Liver (tissue), 7 donors: ENCODE measurements at regions not wholly inside any gene's neighbourhood (a gene's known extent, or its start where the extent isn't known, plus 50 kb on each side); places are given as distances from the start of the nearest gene placed in this dataset.
A peak's percentile ranks its signal among the peaks of the same experiment; 100 is the strongest.

Source experiments
- DNase-seq: peaks from one replicate; pipeline ENCODE4 v3.0.0-alpha.2; 2017; ENCODE audit warnings: low spot score
- H3K27ac ChIP-seq, 2 donors: one replicate each; pipeline ENCODE4 v1.7.0; 2013; ENCODE audit warnings: inconsistent platforms in 2 of 2, low read length in 2 of 2, control low read depth in 1 of 2, low read depth in 1 of 2, mild to moderate bottlenecking in 1 of 2
- H3K27me3 ChIP-seq, 4 donors: one replicate each; pipeline versions ENCODE4 v1.6.1 to v1.7.0; 2013; ENCODE audit warnings: low read length in 3 of 4, inconsistent platforms in 1 of 4, mild to moderate bottlenecking in 1 of 4, moderate library complexity in 1 of 4; ENCODE audit not compliant: control insufficient read depth in 4 of 4, insufficient read depth in 4 of 4
- H3K36me3 ChIP-seq, 4 donors: one replicate each; pipeline versions ENCODE4 v1.6.1 to v1.7.0; 2013; ENCODE audit warnings: low read length in 3 of 4, mild to moderate bottlenecking in 3 of 4, low read depth in 1 of 4, moderate library complexity in 1 of 4; ENCODE audit not compliant: control insufficient read depth in 4 of 4, insufficient read depth in 3 of 4
- H3K4me1 ChIP-seq, 4 donors: one replicate each; pipeline versions ENCODE4 v1.6.1 to v1.7.0; 2013; ENCODE audit warnings: low read length in 3 of 4, mild to moderate bottlenecking in 3 of 4, moderate library complexity in 1 of 4; ENCODE audit not compliant: control insufficient read depth in 4 of 4, insufficient read depth in 4 of 4
- H3K4me3 ChIP-seq, 3 donors: one replicate each; pipeline versions ENCODE4 v1.6.1 to v1.7.0; 2013; ENCODE audit warnings: low read length in 3 of 3, control low read depth in 1 of 3, low read depth in 1 of 3, mild to moderate bottlenecking in 1 of 3
- H3K9ac ChIP-seq, 2 donors: one replicate each; pipeline ENCODE4 v1.7.0; 2013; ENCODE audit warnings: low read length in 2 of 2, mild to moderate bottlenecking in 2 of 2, moderate library complexity in 2 of 2, control low read depth in 1 of 2, low read depth in 1 of 2
- H3K9me3 ChIP-seq, 4 donors: one replicate each; pipeline versions ENCODE4 v1.6.1 to v1.7.0; 2013; ENCODE audit warnings: low read length in 3 of 4; ENCODE audit not compliant: control insufficient read depth in 4 of 4
- ATF3 ChIP-seq: IDR thresholded peaks from 2 replicates; pipeline ENCODE4 v1.6.1; 2016; ENCODE audit warnings: antibody characterized with exemption
- EGR1 ChIP-seq, 2 donors: IDR thresholded peaks; 2 replicates each; pipeline ENCODE4 v1.6.1; 2016 to 2018; ENCODE audit warnings: antibody characterized with exemption in 2 of 2, low read depth in 2 of 2
- FOXA1 ChIP-seq: IDR thresholded peaks from 2 replicates; pipeline ENCODE4 v1.6.1; 2016; ENCODE audit warnings: antibody characterized with exemption
- FOXA2 ChIP-seq: IDR thresholded peaks from 2 replicates; pipeline ENCODE4 v1.6.1; 2016; ENCODE audit warnings: antibody characterized with exemption
- HNF4A ChIP-seq, 2 donors: conservative IDR thresholded peaks; 2 replicates each; pipeline ENCODE4 v1.6.1; 2016; ENCODE audit warnings: antibody characterized with exemption in 2 of 2, mild to moderate bottlenecking in 2 of 2
- HNF4G ChIP-seq: IDR thresholded peaks from 2 replicates; pipeline ENCODE4 v1.6.1; 2016; ENCODE audit warnings: antibody characterized with exemption
- MAX ChIP-seq: IDR thresholded peaks from 2 replicates; pipeline ENCODE4 v1.6.1; 2016; ENCODE audit warnings: antibody characterized with exemption
- NR2F2 ChIP-seq: IDR thresholded peaks from 2 replicates; pipeline ENCODE4 v1.6.1; 2016; ENCODE audit warnings: antibody characterized with exemption
- RAD21 ChIP-seq, 2 donors: IDR thresholded peaks; 2 replicates each; pipeline ENCODE4 v1.6.1; 2016; ENCODE audit warnings: antibody characterized with exemption in 2 of 2, mild to moderate bottlenecking in 2 of 2
- REST ChIP-seq: IDR thresholded peaks from 2 replicates; pipeline ENCODE4 v1.6.1; 2016; ENCODE audit warnings: antibody characterized with exemption, mild to moderate bottlenecking
- RXRA ChIP-seq, 2 donors: IDR thresholded peaks; 2 replicates each; pipeline ENCODE4 v1.6.1; 2017 to 2018; ENCODE audit warnings: antibody characterized with exemption in 2 of 2, mild to moderate bottlenecking in 1 of 2
- SP1 ChIP-seq: IDR thresholded peaks from 2 replicates; pipeline ENCODE4 v1.6.1; 2018; ENCODE audit warnings: antibody characterized with exemption, mild to moderate bottlenecking
- YY1 ChIP-seq: IDR thresholded peaks from 2 replicates; pipeline ENCODE4 v1.6.1; 2016; ENCODE audit warnings: antibody characterized with exemption, mild to moderate bottlenecking
- ZBTB33 ChIP-seq: IDR thresholded peaks from 2 replicates; pipeline ENCODE4 v1.6.1; 2016; ENCODE audit warnings: antibody characterized with exemption
- WGBS: extraction: QIAGEN DNeasy Blood & Tissue Kit; methylation state at CpG from one replicate; pipeline ENCODE4 v1.1.7; 2013; 5-methylcytosine and 5-hydroxymethylcytosine counted together
- donor health status: healthy.
- donor health status: healthy.
- donor health status: healthy.
- donor health status: healthy.

GRCh38 chr11:15599376-15599775 lies 484.7 kb downstream of the INSC start (continued):
- TF ChIP-seq ZBTB33 (no peak), HNF4G (no peak), NR2F2 (no peak), SP1 (no peak), MAX (no peak), YY1 (no peak), EGR1 (IDR thresholded peaks at IDR 0.05; ENCODE audit: low read depth in 2 of 2) (no peak)

- 98% methylated on average over 3 of the region's 3 CpGs for WGBS
- TF ChIP-seq HNF4A (conservative IDR thresholded peaks at IDR 0.05) (peak in 1 of 2 donors; percentile 6), HNF4G (no peak), SP1 (no peak)
Measured at GRCh38 chr11:15602047-15602446, 487.3 kb downstream of the INSC start.

GRCh38 chr11:15602785-15603567 lies 488.3 kb downstream of the INSC start:
- no peaks in the 10 kb centered on the region for H3K36me3 ChIP-seq
- H3K9ac ChIP-seq, result no peak overlapping the region
- no peaks in the 10 kb centered on the region for H3K9me3 ChIP-seq
- no peak overlapping the region for H3K4me3 ChIP-seq
- no peak for DNase-seq
- no peaks in the 10 kb centered on the region for H3K27me3 ChIP-seq
- WGBS, result 71% methylated on average over 6 of the region's 6 CpGs
- H3K27ac ChIP-seq, result no peak overlapping the region
- H3K4me1 ChIP-seq, result no peaks in the 10 kb centered on the region
- TF ChIP-seq SP1 (no peak), FOXA1 (no peak), ATF3 (no peak), RAD21 (IDR thresholded peaks at IDR 0.05) (no peak), REST (no peak), MAX (no peak), FOXA2 (no peak), HNF4G (no peak), HNF4A (conservative IDR thresholded peaks at IDR 0.05) (no peak), EGR1 (IDR thresholded peaks at IDR 0.05; ENCODE audit: low read depth in 2 of 2) (no peak), RXRA (IDR thresholded peaks at IDR 0.05) (no peak)

More at GRCh38 chr11:15602047-15602446, 487.3 kb downstream of the INSC start:
- no peak for DNase-seq
- Histone ChIP-seq H3K27me3 (no peaks in the 10 kb centered on the region), H3K4me3 (no peak overlapping the region), H3K36me3 (no peaks in the 10 kb centered on the region), H3K9me3 (no peaks in the 10 kb centered on the region), H3K9ac (no peak overlapping the region), H3K27ac (no peak overlapping the region), H3K4me1 (no peaks in the 10 kb centered on the region)
